ENCODE measurements at regions not wholly inside any gene's neighbourhood (a gene's known extent, or its start where the extent isn't known, plus 50 kb on each side); places are given as distances from the start of the nearest gene placed in this dataset.

DNA sequence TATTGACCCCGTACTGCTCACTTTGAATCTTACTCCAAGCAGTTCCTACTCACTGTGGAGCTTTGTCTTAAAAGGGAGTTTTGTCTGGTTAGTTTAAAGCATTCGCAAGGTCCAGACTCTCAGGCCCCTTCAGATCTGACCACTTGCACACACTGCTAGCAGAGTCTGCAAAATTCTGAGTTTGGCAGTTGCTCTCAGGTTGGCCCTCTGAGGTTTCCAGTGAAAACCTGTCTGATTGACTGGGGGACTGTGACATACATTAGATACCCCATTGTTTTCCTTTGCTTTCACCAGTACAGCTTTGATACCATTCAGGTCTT, 149.2 kb downstream of the XPNPEP1 start:
- no peaks in the 10 kb centered on the region for H3K27me3 ChIP-seq
- H3K4me1 ChIP-seq (ENCODE audit: control insufficient read depth in 1 of 2, insufficient read depth in 1 of 2, low read depth in 1 of 2, low read length in 1 of 2) = no peaks in the 10 kb centered on the region
- TF ChIP-seq, protein P1, sequence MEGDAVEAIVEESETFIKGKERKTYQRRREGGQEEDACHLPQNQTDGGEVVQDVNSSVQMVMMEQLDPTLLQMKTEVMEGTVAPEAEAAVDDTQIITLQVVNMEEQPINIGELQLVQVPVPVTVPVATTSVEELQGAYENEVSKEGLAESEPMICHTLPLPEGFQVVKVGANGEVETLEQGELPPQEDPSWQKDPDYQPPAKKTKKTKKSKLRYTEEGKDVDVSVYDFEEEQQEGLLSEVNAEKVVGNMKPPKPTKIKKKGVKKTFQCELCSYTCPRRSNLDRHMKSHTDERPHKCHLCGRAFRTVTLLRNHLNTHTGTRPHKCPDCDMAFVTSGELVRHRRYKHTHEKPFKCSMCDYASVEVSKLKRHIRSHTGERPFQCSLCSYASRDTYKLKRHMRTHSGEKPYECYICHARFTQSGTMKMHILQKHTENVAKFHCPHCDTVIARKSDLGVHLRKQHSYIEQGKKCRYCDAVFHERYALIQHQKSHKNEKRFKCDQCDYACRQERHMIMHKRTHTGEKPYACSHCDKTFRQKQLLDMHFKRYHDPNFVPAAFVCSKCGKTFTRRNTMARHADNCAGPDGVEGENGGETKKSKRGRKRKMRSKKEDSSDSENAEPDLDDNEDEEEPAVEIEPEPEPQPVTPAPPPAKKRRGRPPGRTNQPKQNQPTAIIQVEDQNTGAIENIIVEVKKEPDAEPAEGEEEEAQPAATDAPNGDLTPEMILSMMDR (IDR thresholded peaks at IDR 0.05) = no peak
- no peaks in the 10 kb centered on the region for H3K9me3 ChIP-seq
- H3K27ac ChIP-seq = no peak overlapping the region
- H3K36me3 ChIP-seq = no peaks in the 10 kb centered on the region
- no peak overlapping the region for H3K4me3 ChIP-seq (ENCODE audit: low read depth in 1 of 2, low read length in 1 of 2)

DNA sequence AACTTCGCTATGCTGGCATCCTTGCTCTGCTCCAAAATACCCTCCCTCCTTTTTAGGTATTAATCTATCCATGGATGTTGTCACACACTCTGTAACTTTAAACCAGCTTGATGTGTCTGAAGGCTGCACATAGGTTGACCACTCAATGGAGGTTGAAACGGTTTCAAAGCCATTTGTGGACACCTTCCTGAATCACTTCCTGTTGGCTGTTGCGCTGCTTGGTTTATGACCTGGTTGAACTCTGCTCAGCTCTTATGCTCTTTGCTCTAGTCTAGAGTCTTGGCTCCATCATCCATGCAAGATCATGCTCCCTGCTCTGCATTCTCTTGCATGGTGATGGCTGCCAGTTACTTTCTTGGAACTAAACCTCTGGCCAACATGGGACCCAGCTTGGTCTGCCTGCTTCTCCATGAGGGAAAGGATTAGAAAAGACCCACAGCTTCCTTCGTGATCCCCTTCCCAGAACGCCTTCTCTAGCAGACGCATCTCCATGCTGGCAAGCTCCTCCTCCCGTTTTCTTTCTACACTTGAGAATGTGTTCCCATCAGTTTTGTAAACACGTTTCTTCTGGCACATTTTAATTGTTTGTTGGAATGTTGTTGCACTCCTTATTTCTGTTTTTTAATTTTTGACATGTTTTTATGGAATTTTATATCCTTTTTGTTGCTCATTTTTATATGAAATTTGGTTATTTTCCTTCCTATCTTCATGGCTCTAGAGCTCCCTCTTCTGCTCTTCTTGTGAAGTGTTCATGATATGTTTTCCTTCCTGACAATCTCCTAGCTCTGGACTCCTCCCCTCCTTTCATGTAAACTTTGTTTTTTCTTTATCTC, 149.8 kb downstream of the XPNPEP1 start:
- Histone ChIP-seq H3K4me3 (ENCODE audit: low read depth in 1 of 2, low read length in 1 of 2) (no peak overlapping the region), H3K36me3 (no peaks in the 10 kb centered on the region), H3K27me3 (no peaks in the 10 kb centered on the region), H3K27ac (no peak overlapping the region), H3K9me3 (no peaks in the 10 kb centered on the region), H3K4me1 (ENCODE audit: control insufficient read depth in 1 of 2, insufficient read depth in 1 of 2, low read depth in 1 of 2, low read length in 1 of 2) (no peaks in the 10 kb centered on the region)
- TF ChIP-seq, protein P1 (IDR thresholded peaks at IDR 0.05) = no peak

DNA sequence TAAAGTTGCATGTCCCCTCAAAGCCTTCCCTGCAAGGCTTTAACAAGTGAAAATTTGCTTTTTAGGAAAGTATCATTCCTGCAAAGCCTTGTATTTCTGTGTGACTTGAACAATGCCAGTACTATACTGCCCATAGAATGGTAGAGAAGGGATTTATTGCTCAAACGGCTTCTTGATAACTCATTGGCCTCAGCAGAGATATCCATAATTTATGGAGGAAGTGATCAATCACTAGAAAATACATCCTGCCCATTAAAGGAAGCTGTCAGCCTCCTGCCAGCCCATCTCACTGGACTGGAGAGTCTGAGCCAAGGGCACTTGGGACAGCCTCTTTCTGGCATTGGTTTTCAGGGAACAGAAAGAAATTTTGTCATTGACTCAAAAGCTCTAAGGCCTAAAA, 152.6 kb downstream of the XPNPEP1 start:
- Histone ChIP-seq H3K9me3 (no peaks in the 10 kb centered on the region), H3K27ac (no peak overlapping the region), H3K4me1 (ENCODE audit: control insufficient read depth in 1 of 2, insufficient read depth in 1 of 2, low read depth in 1 of 2, low read length in 1 of 2) (no peaks in the 10 kb centered on the region), H3K27me3 (no peaks in the 10 kb centered on the region), H3K36me3 (no peaks in the 10 kb centered on the region), H3K4me3 (ENCODE audit: low read depth in 1 of 2, low read length in 1 of 2) (no peak overlapping the region)
- TF ChIP-seq, protein P1 (IDR thresholded peaks at IDR 0.05) = no peak

DNA sequence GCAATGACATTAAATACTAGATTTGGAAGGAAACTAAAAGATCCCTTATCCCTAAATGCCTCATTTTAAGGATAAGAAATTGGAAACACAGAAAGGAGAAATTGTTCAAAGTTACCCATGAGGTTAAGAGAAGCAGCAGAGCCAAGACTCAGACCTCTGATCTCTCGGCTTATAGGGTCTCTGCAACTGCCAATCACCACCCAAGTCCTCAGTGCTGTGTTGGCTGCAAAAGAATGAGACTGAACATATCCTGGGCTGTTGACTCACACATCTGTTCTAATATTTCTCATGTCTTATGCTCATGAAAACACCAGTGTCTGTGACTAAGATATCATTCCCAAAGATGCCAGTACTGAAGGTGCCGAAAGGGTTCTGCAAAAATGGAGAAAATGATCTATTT, 153.3 kb downstream of the XPNPEP1 start:
- H3K27ac ChIP-seq = no peak overlapping the region
- TF ChIP-seq, protein P1 (IDR thresholded peaks at IDR 0.05) = no peak
- H3K4me3 ChIP-seq (ENCODE audit: low read depth in 1 of 2, low read length in 1 of 2) = no peak overlapping the region
- H3K36me3 ChIP-seq = no peaks in the 10 kb centered on the region
- no peaks in the 10 kb centered on the region for H3K27me3 ChIP-seq
- H3K9me3 ChIP-seq = no peaks in the 10 kb centered on the region
- H3K4me1 ChIP-seq (ENCODE audit: control insufficient read depth in 1 of 2, insufficient read depth in 1 of 2, low read depth in 1 of 2, low read length in 1 of 2) = no peaks in the 10 kb centered on the region

DNA sequence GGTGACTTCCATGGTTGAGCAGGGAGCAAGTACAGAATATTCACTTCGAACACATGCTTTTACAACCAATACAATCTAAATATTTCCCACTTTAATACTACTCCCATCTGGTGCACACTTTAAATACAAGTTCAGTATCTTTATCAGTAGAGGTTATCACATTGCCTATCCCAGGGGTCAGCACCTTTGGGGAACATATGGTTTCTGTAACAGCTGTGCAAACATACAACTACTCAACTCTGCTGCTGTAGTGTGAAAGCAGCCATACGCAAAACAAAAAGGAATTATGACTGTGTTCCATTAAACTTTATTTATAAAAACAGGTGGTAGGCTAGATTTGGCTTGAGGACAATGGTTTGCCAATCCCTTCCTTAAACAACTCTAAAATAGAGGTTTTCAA, 157.5 kb downstream of the XPNPEP1 start:
- TF ChIP-seq, protein P1 (IDR thresholded peaks at IDR 0.05) = no peak

More for the DNA sequence above, 157.5 kb downstream of the XPNPEP1 start:
- Histone ChIP-seq H3K36me3 (no peaks in the 10 kb centered on the region), H3K27me3 (no peaks in the 10 kb centered on the region), H3K27ac (no peak overlapping the region), H3K9me3 (no peaks in the 10 kb centered on the region), H3K4me3 (ENCODE audit: low read depth in 1 of 2, low read length in 1 of 2) (no peak overlapping the region), H3K4me1 (ENCODE audit: control insufficient read depth in 1 of 2, insufficient read depth in 1 of 2, low read depth in 1 of 2, low read length in 1 of 2) (no peaks in the 10 kb centered on the region)
